PC-9 (cell line): ENCODE measurements at regions not wholly inside any gene's neighbourhood (a gene's known extent, or its start where the extent isn't known, plus 50 kb on each side); places are given as distances from the start of the nearest gene placed in this dataset.

ENCODE experiments used
- EZH2 ChIP-seq: fragments of 200-600 bp; sonication (generic); IDR thresholded peaks from 2 replicates; pipeline ENCODE4 v1.8.0; 2017; ENCODE audit warnings: antibody characterized with exemption, low read depth
- TF ChIP-seq, protein P1 (sequence below): fragments of 200-600 bp; sonication (generic); conservative IDR thresholded peaks from 2 replicates; pipeline ENCODE4 v1.6.1; 2017; ENCODE audit warnings: mixed run types, antibody characterized with exemption, mild to moderate bottlenecking, moderate library complexity

DNA sequence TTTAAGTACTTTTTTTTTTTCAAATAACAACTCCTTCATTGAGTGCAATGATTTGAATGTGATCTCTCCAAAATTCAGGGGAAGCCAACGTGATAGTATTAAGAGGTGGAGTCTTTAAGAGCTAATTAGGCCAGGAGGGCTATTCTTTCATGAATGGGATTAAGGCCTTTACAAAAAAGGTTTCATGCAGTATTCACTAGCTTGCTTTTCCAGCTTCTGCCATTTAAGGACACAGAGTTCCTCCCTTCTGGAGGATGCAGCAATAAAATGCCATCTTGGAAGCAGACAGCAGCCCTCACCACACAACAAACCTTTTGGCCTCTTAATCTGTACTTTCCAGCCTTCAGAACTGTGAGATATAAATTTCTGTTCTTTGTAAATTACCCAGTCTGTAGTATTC is 586.8 kb upstream of the LMO3 start:
- TF ChIP-seq, protein P1, sequence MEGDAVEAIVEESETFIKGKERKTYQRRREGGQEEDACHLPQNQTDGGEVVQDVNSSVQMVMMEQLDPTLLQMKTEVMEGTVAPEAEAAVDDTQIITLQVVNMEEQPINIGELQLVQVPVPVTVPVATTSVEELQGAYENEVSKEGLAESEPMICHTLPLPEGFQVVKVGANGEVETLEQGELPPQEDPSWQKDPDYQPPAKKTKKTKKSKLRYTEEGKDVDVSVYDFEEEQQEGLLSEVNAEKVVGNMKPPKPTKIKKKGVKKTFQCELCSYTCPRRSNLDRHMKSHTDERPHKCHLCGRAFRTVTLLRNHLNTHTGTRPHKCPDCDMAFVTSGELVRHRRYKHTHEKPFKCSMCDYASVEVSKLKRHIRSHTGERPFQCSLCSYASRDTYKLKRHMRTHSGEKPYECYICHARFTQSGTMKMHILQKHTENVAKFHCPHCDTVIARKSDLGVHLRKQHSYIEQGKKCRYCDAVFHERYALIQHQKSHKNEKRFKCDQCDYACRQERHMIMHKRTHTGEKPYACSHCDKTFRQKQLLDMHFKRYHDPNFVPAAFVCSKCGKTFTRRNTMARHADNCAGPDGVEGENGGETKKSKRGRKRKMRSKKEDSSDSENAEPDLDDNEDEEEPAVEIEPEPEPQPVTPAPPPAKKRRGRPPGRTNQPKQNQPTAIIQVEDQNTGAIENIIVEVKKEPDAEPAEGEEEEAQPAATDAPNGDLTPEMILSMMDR: no peak
- TF ChIP-seq EZH2: no peak
